ENCODE measurements at regions not wholly inside any gene's neighbourhood (a gene's known extent, or its start where the extent isn't known, plus 50 kb on each side); places are given as distances from the start of the nearest gene placed in this dataset.

DNA sequence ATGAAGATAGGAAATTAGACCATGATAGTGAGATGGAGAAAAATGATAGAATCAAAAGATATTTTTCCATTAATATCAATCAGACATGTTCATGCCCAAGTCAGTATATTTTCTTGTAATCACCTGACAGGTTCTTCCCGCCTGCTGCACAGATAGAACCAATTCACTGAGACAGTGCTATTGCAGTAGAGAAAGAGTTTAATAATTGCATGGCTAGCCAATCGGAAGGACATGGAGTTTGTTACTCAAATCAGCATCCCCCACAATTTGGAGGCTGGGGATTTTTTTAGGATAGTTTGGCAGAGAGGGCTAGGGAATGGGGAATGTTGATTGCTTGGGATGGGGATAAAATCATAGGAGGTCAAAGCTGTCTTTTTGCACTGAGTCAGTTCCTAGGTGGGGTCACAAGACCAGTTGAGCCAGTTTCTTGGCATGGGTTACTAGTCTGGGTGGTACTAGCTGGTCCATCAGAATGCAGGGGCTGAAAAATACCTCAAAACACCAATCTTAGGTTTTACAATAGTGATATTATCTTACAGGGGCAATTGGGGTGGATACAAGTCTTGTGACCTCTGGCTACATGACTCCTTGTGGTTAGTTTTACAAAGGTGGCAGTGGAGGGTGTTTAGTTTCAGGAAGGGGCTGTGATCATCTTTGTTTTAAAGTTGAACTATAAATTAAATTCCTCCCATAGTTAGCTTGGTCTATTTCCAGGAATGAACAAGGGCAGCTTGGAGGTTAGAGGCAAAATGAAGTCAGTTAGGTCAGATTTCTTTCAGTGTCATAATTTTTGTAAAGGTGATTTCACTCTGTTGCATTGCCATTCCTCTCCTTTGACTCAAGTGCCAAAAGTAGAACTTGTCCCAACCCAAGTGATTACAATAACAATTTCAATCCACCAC, 100.3 kb upstream of the PDE5A start:
- no peak overlapping the region for H3K9ac ChIP-seq (ENCODE audit: control insufficient read depth, insufficient read depth, low read length)
- RAD21 ChIA-PET (ENCODE audit: unreplicated experiment), result no interaction called here
- no peak overlapping the region for H3K27ac ChIP-seq (ENCODE audit: control insufficient read depth, insufficient read depth)
- DNase-seq (ENCODE audit: low read depth, low spot score) (no peak), ATAC-seq (no peak), FAIRE-seq (no peak)
- intact Hi-C loops (cut with micrococcal nuclease; ENCODE audit: unreplicated experiment), result no loop called here
- H3K4me2 ChIP-seq (ENCODE audit: control insufficient read depth, insufficient read depth), result no peak overlapping the region
- in situ Hi-C loops (cut with MboI), result no loop called here
- no peaks in the 10 kb centered on the region for H3K79me2 ChIP-seq (ENCODE audit: control insufficient read depth, insufficient read depth, low read length)
- H3K9me3 ChIP-seq (replicated peaks; ENCODE audit: control insufficient read depth, insufficient read depth, low read length), result no peaks in the 10 kb centered on the region
- H3K36me3 ChIP-seq (ENCODE audit: control insufficient read depth in 2 of 2, insufficient read depth in 2 of 2, low read length in 1 of 2), result no peaks in the 10 kb centered on the region
- no peak overlapping the region for H2AFZ ChIP-seq (ENCODE audit: control insufficient read depth, low read depth, low read length)
- H4K20me1 ChIP-seq (ENCODE audit: control insufficient read depth, insufficient read depth), result no peaks in the 10 kb centered on the region
- no peak overlapping the region for H3K4me3 ChIP-seq
- CTCF ChIA-PET, result interaction anchor here (0.6 kb wide), 1 partner anchor 1470 kb away, joined by 3 read pairs; no protein-coding TSS in a partner anchor
- POLR2A ChIA-PET, result no interaction called here
- no peaks in the 10 kb centered on the region for H3K27me3 ChIP-seq (replicated peaks in 1 of 2; ENCODE audit: control insufficient read depth in 2 of 2, insufficient read depth in 2 of 2, low read length in 1 of 2)
- BruUV-seq (replicated peaks), result no TSS peak
- 30% methylated on average over 2 of the region's 2 CpGs for WGBS (ENCODE audit: insufficient coverage, insufficient replicate concordance, low lambda C conversion rate, missing lambda C conversion rate)
- TF ChIP-seq SMAD1 (IDR thresholded peaks at IDR 0.05; ENCODE audit: low read depth, partially characterized antibody) (no peak), KDM1A (IDR thresholded peaks at IDR 0.05; ENCODE audit: borderline replicate concordance) (no peak), NFXL1 (IDR thresholded peaks at IDR 0.05; ENCODE audit: borderline replicate concordance) (no peak), GABPA (IDR thresholded peaks at IDR 0.05; ENCODE audit: low read depth) (no peak)
- SMC1A ChIA-PET (ENCODE audit: uncharacterized antibody, unreplicated experiment), result no interaction called here
- H3K4me1 ChIP-seq (ENCODE audit: control insufficient read depth, insufficient read depth, low read length), result no peaks in the 10 kb centered on the region

DNA sequence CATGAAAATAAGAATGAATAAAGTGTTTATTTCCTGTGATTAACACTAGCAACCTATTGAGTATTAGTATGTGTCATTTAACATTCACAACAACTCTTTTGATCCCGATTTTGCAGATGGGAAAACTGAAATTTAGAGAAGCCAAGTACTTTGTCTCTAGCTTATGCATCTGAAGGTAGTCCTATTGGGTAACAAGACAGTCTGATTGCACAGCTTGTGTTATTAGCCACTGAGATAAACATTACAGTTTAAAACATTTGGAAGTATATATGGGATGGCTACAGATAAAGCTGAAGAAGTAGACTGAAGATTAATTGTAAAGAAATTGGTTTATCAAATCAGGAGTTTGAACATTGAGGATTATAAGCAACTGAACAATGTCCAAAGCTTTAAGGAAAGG, 99.6 kb upstream of the PDE5A start:
- POLR2A ChIA-PET, result no interaction called here
- TF ChIP-seq KAT2A (conservative IDR thresholded peaks at IDR 0.05; ENCODE audit: control insufficient read depth, low read depth, low read length) (no peak), NRF1 (conservative IDR thresholded peaks at IDR 0.05; ENCODE audit: low read depth, low read length) (no peak), SMARCA5 (IDR thresholded peaks at IDR 0.05) (no peak), ETV6 (conservative IDR thresholded peaks at IDR 0.05 in 1 of 2, IDR thresholded peaks at IDR 0.05 in 1 of 2; ENCODE audit: borderline replicate concordance in 1 of 2, low read depth in 1 of 2) (no peak), IKZF1 (conservative IDR thresholded peaks at IDR 0.05) (no peak), ZNF207 (IDR thresholded peaks at IDR 0.05; ENCODE audit: borderline replicate concordance) (no peak), ZNF622 (IDR thresholded peaks at IDR 0.05) (no peak)
- TF ChIP-seq, protein P1, sequence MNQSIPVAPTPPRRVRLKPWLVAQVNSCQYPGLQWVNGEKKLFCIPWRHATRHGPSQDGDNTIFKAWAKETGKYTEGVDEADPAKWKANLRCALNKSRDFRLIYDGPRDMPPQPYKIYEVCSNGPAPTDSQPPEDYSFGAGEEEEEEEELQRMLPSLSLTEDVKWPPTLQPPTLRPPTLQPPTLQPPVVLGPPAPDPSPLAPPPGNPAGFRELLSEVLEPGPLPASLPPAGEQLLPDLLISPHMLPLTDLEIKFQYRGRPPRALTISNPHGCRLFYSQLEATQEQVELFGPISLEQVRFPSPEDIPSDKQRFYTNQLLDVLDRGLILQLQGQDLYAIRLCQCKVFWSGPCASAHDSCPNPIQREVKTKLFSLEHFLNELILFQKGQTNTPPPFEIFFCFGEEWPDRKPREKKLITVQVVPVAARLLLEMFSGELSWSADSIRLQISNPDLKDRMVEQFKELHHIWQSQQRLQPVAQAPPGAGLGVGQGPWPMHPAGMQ (IDR thresholded peaks at IDR 0.05; ENCODE audit: borderline replicate concordance), result no peak
- TF ChIP-seq, protein P2, sequence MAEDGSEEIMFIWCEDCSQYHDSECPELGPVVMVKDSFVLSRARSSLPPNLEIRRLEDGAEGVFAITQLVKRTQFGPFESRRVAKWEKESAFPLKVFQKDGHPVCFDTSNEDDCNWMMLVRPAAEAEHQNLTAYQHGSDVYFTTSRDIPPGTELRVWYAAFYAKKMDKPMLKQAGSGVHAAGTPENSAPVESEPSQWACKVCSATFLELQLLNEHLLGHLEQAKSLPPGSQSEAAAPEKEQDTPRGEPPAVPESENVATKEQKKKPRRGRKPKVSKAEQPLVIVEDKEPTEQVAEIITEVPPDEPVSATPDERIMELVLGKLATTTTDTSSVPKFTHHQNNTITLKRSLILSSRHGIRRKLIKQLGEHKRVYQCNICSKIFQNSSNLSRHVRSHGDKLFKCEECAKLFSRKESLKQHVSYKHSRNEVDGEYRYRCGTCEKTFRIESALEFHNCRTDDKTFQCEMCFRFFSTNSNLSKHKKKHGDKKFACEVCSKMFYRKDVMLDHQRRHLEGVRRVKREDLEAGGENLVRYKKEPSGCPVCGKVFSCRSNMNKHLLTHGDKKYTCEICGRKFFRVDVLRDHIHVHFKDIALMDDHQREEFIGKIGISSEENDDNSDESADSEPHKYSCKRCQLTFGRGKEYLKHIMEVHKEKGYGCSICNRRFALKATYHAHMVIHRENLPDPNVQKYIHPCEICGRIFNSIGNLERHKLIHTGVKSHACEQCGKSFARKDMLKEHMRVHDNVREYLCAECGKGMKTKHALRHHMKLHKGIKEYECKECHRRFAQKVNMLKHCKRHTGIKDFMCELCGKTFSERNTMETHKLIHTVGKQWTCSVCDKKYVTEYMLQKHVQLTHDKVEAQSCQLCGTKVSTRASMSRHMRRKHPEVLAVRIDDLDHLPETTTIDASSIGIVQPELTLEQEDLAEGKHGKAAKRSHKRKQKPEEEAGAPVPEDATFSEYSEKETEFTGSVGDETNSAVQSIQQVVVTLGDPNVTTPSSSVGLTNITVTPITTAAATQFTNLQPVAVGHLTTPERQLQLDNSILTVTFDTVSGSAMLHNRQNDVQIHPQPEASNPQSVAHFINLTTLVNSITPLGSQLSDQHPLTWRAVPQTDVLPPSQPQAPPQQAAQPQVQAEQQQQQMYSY (CRISPR knock-in tag; IDR thresholded peaks at IDR 0.05), result no peak

More for the DNA sequence above, 99.6 kb upstream of the PDE5A start:
- Histone ChIP-seq H3K4me2 (ENCODE audit: control insufficient read depth, insufficient read depth) (no peak overlapping the region), H3K36me3 (ENCODE audit: control insufficient read depth in 2 of 2, insufficient read depth in 2 of 2, low read length in 1 of 2) (no peaks in the 10 kb centered on the region), H3K9me3 (replicated peaks; ENCODE audit: control insufficient read depth, insufficient read depth, low read length) (no peaks in the 10 kb centered on the region), H3K27me3 (replicated peaks in 1 of 2; ENCODE audit: control insufficient read depth in 2 of 2, insufficient read depth in 2 of 2, low read length in 1 of 2) (no peaks in the 10 kb centered on the region), H3K9ac (ENCODE audit: control insufficient read depth, insufficient read depth, low read length) (no peak overlapping the region), H3K4me1 (ENCODE audit: control insufficient read depth, insufficient read depth, low read length) (no peaks in the 10 kb centered on the region), H3K4me3 (no peak overlapping the region), H3K79me2 (ENCODE audit: control insufficient read depth, insufficient read depth, low read length) (no peaks in the 10 kb centered on the region), H4K20me1 (ENCODE audit: control insufficient read depth, insufficient read depth) (no peaks in the 10 kb centered on the region), H3K27ac (ENCODE audit: control insufficient read depth, insufficient read depth) (no peak overlapping the region), H2AFZ (ENCODE audit: control insufficient read depth, low read depth, low read length) (no peak overlapping the region)
- DNase-seq (ENCODE audit: low read depth, low spot score), result no peak
- ChIA-PET SMC1A (ENCODE audit: uncharacterized antibody, unreplicated experiment) (no interaction called here), CTCF (no interaction called here), RAD21 (ENCODE audit: unreplicated experiment) (no interaction called here)
- BruUV-seq (replicated peaks), result no TSS peak
- WGBS (ENCODE audit: insufficient coverage, insufficient replicate concordance, low lambda C conversion rate, missing lambda C conversion rate), result 0% methylated on average over 1 of the region's 1 CpG
- FAIRE-seq, result no peak
- intact Hi-C loops (cut with micrococcal nuclease; ENCODE audit: unreplicated experiment), result no loop called here
- ATAC-seq, result no peak
- in situ Hi-C loops (cut with MboI), result no loop called here

Measured in GM12878 (cell line).